GM23338 (cell line): ENCODE measurements at regions not wholly inside any gene's neighbourhood (a gene's known extent, or its start where the extent isn't known, plus 50 kb on each side); places are given as distances from the start of the nearest gene placed in this dataset.

Experiments
- ATAC-seq: fragments of 200-7000 bp; cut with Tn5 transposase; 3 replicates; pipeline ENCODE4 v1.9.1; 2020
- DNase-seq: peaks from one replicate; pipeline ENCODE4 v3.0.0-alpha.2; 2015; ENCODE audit warnings: low spot score
- H2AFZ ChIP-seq: fragments of 200-600 bp; sonication (generic); 2 replicates; pipeline ENCODE4 v1.8.0; 2016; ENCODE audit warnings: antibody characterized with exemption, mild to moderate bottlenecking, moderate library complexity
- H3F3A ChIP-seq: fragments of 200-600 bp; sonication (generic); replicated peaks from 2 replicates; pipeline ENCODE4 v1.8.0; 2017; ENCODE audit warnings: antibody characterized with exemption, mixed run types, low read depth
- H3K27ac ChIP-seq: fragments of 200-600 bp; sonication (generic); 2 replicates; pipeline ENCODE4 v1.6.1; 2016; ENCODE audit warnings: low read depth
- H3K27me3 ChIP-seq: fragments of 200-600 bp; sonication (generic); 2 replicates; pipeline ENCODE4 v1.8.0; 2016; ENCODE audit warnings: mild to moderate bottlenecking, mixed run types, moderate library complexity; ENCODE audit not compliant: insufficient read depth
- H3K36me3 ChIP-seq: fragments of 200-600 bp; sonication (generic); 2 replicates; pipeline ENCODE4 v1.8.0; 2016; ENCODE audit warnings: mild to moderate bottlenecking; ENCODE audit not compliant: insufficient read depth
- H3K4me1 ChIP-seq: fragments of 200-600 bp; sonication (generic); 2 replicates; pipeline ENCODE4 v1.8.0; 2016; ENCODE audit warnings: mild to moderate bottlenecking, moderate library complexity; ENCODE audit not compliant: insufficient read depth
- H3K4me2 ChIP-seq: fragments of 200-600 bp; sonication (generic); 2 replicates; pipeline ENCODE4 v1.7.1; 2017; ENCODE audit warnings: mixed run types
- H3K4me3 ChIP-seq: fragments of 200-600 bp; sonication (generic); 2 replicates; pipeline ENCODE4 v1.6.1; 2016; ENCODE audit warnings: mixed run types
- H3K79me2 ChIP-seq: fragments of 200-600 bp; sonication (generic); replicated peaks from 2 replicates; pipeline ENCODE4 v1.8.0; 2017; ENCODE audit warnings: mild to moderate bottlenecking; ENCODE audit not compliant: insufficient read depth
- H3K9me2 ChIP-seq: fragments of 200-600 bp; sonication (generic); 2 replicates; pipeline ENCODE4 v1.8.0; 2017; ENCODE audit not compliant: insufficient read depth
- H4K20me1 ChIP-seq: fragments of 200-600 bp; sonication (generic); replicated peaks from 2 replicates; pipeline ENCODE4 v1.8.0; 2017; ENCODE audit warnings: mild to moderate bottlenecking; ENCODE audit not compliant: insufficient read depth
- H3K27ac Mint-ChIP-seq: 2 replicates; pipeline ENCODE4 v1.8.0; 2020; ENCODE audit warnings: inconsistent platforms, mild to moderate bottlenecking, moderate library complexity, mixed read lengths
- H3K27me3 Mint-ChIP-seq: 3 replicates; pipeline ENCODE4 v1.8.0; 2022; ENCODE audit warnings: low read depth, mild to moderate bottlenecking, moderate library complexity, mixed read lengths, inconsistent platforms; ENCODE audit not compliant: insufficient read depth, poor library complexity
- H3K36me3 Mint-ChIP-seq: 3 replicates; pipeline ENCODE4 v1.8.0; 2021; ENCODE audit warnings: low read depth, mild to moderate bottlenecking, inconsistent platforms, moderate library complexity, mixed read lengths
- H3K4me1 Mint-ChIP-seq: 3 replicates; pipeline ENCODE4 v1.8.0; 2020; ENCODE audit warnings: mild to moderate bottlenecking, inconsistent platforms, mixed read lengths
- H3K4me3 Mint-ChIP-seq: 3 replicates; pipeline ENCODE4 v1.8.0; 2021; ENCODE audit warnings: moderate library complexity, mild to moderate bottlenecking, inconsistent platforms, mixed read lengths
- H3K9me3 Mint-ChIP-seq: 3 replicates; pipeline ENCODE4 v1.8.0; 2020; ENCODE audit warnings: moderate library complexity, mild to moderate bottlenecking, inconsistent platforms, mixed read lengths
- CREB1 ChIP-seq: fragments of 250-450 bp; sonication (Bioruptor Pico); IDR thresholded peaks from 2 replicates; pipeline ENCODE4 v1.5.0; 2020; ENCODE audit warnings: low read depth, mild to moderate bottlenecking, moderate library complexity
- EZH2 ChIP-seq: fragments of 200-600 bp; sonication (generic); IDR thresholded peaks from one replicate; pipeline ENCODE4 v1.8.0; 2017; ENCODE audit warnings: antibody characterized with exemption, mild to moderate bottlenecking, low read depth; ENCODE audit not compliant: unreplicated experiment
- EZH2phosphoT487 ChIP-seq: fragments of 200-600 bp; sonication (generic); IDR thresholded peaks from one replicate; pipeline ENCODE4 v1.8.1; 2018; ENCODE audit warnings: antibody characterized with exemption; ENCODE audit not compliant: unreplicated experiment
- JUNB ChIP-seq: IDR thresholded peaks from one replicate; pipeline ENCODE4 v1.6.1; 2016; ENCODE audit warnings: antibody characterized with exemption; ENCODE audit not compliant: unreplicated experiment
- NANOG ChIP-seq: IDR thresholded peaks from 2 replicates; pipeline ENCODE4 v1.6.1; 2016; ENCODE audit warnings: antibody characterized with exemption, borderline replicate concordance
- POLR2AphosphoS5 ChIP-seq: IDR thresholded peaks from 2 replicates; pipeline ENCODE4 v1.6.1; 2016; ENCODE audit warnings: antibody characterized with exemption, low read depth
- STAT1 ChIP-seq: IDR thresholded peaks from one replicate; pipeline ENCODE4 v1.6.1; 2016; ENCODE audit warnings: antibody characterized with exemption; ENCODE audit not compliant: unreplicated experiment
- ZNF114 ChIP-seq: fragments of 250-450 bp; sonication (Bioruptor Pico); IDR thresholded peaks from 2 replicates; pipeline ENCODE4 v1.5.0; 2020; ENCODE audit warnings: mild to moderate bottlenecking, moderate library complexity
- ZNF331 ChIP-seq: fragments of 250-450 bp; sonication (Bioruptor Pico); IDR thresholded peaks from 2 replicates; pipeline ENCODE4 v1.5.0; 2020; ENCODE audit warnings: low read depth, mild to moderate bottlenecking, moderate library complexity
- TF ChIP-seq, protein P1 (sequence below): IDR thresholded peaks from one replicate; pipeline ENCODE4 v1.6.1; 2018; ENCODE audit warnings: antibody characterized with exemption; ENCODE audit not compliant: unreplicated experiment
- TF ChIP-seq, protein P2 (sequence below): fragments of 250-450 bp; sonication (Bioruptor Pico); IDR thresholded peaks from 2 replicates; pipeline ENCODE4 v1.5.0; 2020; ENCODE audit warnings: mild to moderate bottlenecking, moderate library complexity
- TF ChIP-seq, protein P3 (sequence below): IDR thresholded peaks from 2 replicates; pipeline ENCODE4 v1.6.1; 2016; ENCODE audit warnings: antibody characterized with exemption
- TF ChIP-seq, protein P4 (sequence below), 2 experiments: fragments of 200-600 bp in 1 of 2; sonication (generic) in 1 of 2; conservative IDR thresholded peaks; 2 replicates each; pipeline versions ENCODE4 v1.5.1 to v1.6.1; 2016 to 2017; ENCODE audit warnings: antibody characterized with exemption in 2 of 2, low read depth in 2 of 2, mild to moderate bottlenecking in 2 of 2, moderate library complexity in 1 of 2

DNA sequence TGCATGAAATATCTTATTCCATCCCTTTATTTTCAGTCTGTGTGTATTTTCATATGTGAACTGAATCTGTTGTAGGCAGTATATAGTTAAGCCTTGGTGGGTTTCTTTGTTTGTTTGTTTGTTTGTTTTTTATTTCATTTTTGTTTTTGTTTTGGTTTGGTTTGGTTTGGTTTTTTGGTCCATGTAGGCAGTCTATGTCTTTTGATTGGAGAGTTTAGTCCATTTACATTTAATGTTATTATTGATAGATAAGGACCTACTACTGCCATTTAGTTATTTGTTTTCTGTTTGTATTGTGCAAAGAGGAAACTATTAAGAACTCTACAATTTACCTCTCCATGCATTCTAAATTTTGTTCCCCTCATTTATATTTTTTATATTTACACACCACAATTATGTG lies 695.9 kb upstream of the GRM3 start:
- Mint-ChIP-seq H3K27ac (no peak overlapping the region), H3K36me3 (peaks cover 21% of the 10 kb centered on the region; the same call in 2 of the 3 replicates), H3K4me1 (peaks cover 6% of the 10 kb centered on the region), H3K9me3 (peaks cover 19% of the 10 kb centered on the region), H3K4me3 (no peak overlapping the region), H3K27me3 (no peaks in the 10 kb centered on the region)
- H3K27me3 ChIP-seq, result no peaks in the 10 kb centered on the region
- no peaks in the 10 kb centered on the region for H3K9me2 ChIP-seq
- no peaks in the 10 kb centered on the region for H3K79me2 ChIP-seq
- DNase-seq (no peak), ATAC-seq (no peak)
- H3K4me3 ChIP-seq, result no peak overlapping the region
- no peaks in the 10 kb centered on the region for H3K36me3 ChIP-seq
- H3K4me1 ChIP-seq, result no peaks in the 10 kb centered on the region
- TF ChIP-seq CREB1 (CRISPR knock-in tag) (no peak), JUNB (no peak), ZNF114 (no peak), NANOG (no peak), POLR2AphosphoS5 (no peak), STAT1 (no peak), EZH2 (no peak), EZH2phosphoT487 (no peak), ZNF331 (CRISPR knock-in tag) (no peak)
- TF ChIP-seq, protein P1, sequence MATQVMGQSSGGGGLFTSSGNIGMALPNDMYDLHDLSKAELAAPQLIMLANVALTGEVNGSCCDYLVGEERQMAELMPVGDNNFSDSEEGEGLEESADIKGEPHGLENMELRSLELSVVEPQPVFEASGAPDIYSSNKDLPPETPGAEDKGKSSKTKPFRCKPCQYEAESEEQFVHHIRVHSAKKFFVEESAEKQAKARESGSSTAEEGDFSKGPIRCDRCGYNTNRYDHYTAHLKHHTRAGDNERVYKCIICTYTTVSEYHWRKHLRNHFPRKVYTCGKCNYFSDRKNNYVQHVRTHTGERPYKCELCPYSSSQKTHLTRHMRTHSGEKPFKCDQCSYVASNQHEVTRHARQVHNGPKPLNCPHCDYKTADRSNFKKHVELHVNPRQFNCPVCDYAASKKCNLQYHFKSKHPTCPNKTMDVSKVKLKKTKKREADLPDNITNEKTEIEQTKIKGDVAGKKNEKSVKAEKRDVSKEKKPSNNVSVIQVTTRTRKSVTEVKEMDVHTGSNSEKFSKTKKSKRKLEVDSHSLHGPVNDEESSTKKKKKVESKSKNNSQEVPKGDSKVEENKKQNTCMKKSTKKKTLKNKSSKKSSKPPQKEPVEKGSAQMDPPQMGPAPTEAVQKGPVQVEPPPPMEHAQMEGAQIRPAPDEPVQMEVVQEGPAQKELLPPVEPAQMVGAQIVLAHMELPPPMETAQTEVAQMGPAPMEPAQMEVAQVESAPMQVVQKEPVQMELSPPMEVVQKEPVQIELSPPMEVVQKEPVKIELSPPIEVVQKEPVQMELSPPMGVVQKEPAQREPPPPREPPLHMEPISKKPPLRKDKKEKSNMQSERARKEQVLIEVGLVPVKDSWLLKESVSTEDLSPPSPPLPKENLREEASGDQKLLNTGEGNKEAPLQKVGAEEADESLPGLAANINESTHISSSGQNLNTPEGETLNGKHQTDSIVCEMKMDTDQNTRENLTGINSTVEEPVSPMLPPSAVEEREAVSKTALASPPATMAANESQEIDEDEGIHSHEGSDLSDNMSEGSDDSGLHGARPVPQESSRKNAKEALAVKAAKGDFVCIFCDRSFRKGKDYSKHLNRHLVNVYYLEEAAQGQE, result no peak
- TF ChIP-seq, protein P2, sequence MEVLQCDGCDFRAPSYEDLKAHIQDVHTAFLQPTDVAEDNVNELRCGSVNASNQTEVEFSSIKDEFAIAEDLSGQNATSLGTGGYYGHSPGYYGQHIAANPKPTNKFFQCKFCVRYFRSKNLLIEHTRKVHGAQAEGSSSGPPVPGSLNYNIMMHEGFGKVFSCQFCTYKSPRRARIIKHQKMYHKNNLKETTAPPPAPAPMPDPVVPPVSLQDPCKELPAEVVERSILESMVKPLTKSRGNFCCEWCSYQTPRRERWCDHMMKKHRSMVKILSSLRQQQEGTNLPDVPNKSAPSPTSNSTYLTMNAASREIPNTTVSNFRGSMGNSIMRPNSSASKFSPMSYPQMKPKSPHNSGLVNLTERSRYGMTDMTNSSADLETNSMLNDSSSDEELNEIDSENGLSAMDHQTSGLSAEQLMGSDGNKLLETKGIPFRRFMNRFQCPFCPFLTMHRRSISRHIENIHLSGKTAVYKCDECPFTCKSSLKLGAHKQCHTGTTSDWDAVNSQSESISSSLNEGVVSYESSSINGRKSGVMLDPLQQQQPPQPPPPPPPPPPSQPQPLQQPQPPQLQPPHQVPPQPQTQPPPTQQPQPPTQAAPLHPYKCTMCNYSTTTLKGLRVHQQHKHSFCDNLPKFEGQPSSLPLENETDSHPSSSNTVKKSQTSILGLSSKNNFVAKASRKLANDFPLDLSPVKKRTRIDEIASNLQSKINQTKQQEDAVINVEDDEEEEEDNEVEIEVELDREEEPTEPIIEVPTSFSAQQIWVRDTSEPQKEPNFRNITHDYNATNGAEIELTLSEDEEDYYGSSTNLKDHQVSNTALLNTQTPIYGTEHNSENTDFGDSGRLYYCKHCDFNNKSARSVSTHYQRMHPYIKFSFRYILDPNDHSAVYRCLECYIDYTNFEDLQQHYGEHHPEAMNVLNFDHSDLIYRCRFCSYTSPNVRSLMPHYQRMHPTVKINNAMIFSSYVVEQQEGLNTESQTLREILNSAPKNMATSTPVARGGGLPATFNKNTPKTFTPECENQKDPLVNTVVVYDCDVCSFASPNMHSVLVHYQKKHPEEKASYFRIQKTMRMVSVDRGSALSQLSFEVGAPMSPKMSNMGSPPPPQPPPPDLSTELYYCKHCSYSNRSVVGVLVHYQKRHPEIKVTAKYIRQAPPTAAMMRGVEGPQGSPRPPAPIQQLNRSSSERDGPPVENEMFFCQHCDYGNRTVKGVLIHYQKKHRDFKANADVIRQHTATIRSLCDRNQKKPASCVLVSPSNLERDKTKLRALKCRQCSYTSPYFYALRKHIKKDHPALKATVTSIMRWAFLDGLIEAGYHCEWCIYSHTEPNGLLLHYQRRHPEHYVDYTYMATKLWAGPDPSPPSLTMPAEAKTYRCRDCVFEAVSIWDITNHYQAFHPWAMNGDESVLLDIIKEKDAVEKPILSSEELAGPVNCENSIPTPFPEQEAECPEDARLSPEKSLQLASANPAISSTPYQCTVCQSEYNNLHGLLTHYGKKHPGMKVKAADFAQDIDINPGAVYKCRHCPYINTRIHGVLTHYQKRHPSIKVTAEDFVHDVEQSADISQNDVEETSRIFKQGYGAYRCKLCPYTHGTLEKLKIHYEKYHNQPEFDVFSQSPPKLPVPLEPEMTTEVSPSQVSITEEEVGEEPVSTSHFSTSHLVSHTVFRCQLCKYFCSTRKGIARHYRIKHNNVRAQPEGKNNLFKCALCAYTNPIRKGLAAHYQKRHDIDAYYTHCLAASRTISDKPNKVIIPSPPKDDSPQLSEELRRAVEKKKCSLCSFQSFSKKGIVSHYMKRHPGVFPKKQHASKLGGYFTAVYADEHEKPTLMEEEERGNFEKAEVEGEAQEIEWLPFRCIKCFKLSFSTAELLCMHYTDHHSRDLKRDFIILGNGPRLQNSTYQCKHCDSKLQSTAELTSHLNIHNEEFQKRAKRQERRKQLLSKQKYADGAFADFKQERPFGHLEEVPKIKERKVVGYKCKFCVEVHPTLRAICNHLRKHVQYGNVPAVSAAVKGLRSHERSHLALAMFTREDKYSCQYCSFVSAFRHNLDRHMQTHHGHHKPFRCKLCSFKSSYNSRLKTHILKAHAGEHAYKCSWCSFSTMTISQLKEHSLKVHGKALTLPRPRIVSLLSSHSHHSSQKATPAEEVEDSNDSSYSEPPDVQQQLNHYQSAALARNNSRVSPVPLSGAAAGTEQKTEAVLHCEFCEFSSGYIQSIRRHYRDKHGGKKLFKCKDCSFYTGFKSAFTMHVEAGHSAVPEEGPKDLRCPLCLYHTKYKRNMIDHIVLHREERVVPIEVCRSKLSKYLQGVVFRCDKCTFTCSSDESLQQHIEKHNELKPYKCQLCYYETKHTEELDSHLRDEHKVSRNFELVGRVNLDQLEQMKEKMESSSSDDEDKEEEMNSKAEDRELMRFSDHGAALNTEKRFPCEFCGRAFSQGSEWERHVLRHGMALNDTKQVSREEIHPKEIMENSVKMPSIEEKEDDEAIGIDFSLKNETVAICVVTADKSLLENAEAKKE (CRISPR knock-in tag), result no peak
- TF ChIP-seq, protein P3, sequence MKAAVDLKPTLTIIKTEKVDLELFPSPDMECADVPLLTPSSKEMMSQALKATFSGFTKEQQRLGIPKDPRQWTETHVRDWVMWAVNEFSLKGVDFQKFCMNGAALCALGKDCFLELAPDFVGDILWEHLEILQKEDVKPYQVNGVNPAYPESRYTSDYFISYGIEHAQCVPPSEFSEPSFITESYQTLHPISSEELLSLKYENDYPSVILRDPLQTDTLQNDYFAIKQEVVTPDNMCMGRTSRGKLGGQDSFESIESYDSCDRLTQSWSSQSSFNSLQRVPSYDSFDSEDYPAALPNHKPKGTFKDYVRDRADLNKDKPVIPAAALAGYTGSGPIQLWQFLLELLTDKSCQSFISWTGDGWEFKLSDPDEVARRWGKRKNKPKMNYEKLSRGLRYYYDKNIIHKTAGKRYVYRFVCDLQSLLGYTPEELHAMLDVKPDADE, result no peak
- TF ChIP-seq, protein P4, sequence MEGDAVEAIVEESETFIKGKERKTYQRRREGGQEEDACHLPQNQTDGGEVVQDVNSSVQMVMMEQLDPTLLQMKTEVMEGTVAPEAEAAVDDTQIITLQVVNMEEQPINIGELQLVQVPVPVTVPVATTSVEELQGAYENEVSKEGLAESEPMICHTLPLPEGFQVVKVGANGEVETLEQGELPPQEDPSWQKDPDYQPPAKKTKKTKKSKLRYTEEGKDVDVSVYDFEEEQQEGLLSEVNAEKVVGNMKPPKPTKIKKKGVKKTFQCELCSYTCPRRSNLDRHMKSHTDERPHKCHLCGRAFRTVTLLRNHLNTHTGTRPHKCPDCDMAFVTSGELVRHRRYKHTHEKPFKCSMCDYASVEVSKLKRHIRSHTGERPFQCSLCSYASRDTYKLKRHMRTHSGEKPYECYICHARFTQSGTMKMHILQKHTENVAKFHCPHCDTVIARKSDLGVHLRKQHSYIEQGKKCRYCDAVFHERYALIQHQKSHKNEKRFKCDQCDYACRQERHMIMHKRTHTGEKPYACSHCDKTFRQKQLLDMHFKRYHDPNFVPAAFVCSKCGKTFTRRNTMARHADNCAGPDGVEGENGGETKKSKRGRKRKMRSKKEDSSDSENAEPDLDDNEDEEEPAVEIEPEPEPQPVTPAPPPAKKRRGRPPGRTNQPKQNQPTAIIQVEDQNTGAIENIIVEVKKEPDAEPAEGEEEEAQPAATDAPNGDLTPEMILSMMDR (conservative IDR thresholded peaks at IDR 0.05; ENCODE audit: low read depth in 2 of 2), result no peak
- H2AFZ ChIP-seq, result no peak overlapping the region
- no peaks in the 10 kb centered on the region for H3F3A ChIP-seq
- no peak overlapping the region for H3K27ac ChIP-seq
- no peak overlapping the region for H3K4me2 ChIP-seq
- no peaks in the 10 kb centered on the region for H4K20me1 ChIP-seq
